ENCODE measurements at regions not wholly inside any gene's neighbourhood (a gene's known extent, or its start where the extent isn't known, plus 50 kb on each side); places are given as distances from the start of the nearest gene placed in this dataset.

DNA sequence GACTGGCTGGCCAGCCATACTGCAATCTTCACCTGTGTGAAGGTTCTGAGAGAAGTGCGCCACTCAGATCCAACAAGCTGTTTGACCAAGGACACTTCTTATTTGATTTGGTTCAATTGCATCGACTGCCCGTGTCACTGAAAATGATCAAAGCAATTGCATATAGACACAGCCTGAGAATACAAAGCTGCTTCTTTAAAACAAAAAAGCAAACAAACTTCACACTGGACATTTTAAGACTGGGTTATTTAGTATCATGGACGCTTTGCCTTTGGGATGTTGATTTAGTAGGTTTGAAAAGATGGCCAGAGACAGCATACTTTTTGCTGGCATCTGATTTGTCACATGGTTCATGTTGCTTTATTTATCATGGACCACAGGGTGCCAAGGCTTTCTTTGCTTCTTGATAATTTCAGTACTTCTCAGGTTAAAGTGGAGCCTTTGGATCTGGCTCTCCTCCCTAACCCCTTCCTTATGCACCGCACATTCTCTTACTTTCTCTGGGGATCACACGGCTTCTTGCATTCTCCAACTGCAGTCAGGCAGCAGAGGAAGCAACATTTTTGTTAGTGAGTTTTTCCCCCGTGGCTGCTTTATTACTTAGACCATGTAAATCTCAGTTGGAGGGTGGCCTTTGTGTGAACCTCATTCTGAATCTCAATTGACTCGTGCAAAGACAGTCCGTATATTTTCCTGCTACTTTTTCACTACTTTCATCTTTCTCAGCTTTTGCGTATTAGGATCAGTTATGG, 151.0 kb downstream of the CD47 start:
- TF ChIP-seq, protein P1, sequence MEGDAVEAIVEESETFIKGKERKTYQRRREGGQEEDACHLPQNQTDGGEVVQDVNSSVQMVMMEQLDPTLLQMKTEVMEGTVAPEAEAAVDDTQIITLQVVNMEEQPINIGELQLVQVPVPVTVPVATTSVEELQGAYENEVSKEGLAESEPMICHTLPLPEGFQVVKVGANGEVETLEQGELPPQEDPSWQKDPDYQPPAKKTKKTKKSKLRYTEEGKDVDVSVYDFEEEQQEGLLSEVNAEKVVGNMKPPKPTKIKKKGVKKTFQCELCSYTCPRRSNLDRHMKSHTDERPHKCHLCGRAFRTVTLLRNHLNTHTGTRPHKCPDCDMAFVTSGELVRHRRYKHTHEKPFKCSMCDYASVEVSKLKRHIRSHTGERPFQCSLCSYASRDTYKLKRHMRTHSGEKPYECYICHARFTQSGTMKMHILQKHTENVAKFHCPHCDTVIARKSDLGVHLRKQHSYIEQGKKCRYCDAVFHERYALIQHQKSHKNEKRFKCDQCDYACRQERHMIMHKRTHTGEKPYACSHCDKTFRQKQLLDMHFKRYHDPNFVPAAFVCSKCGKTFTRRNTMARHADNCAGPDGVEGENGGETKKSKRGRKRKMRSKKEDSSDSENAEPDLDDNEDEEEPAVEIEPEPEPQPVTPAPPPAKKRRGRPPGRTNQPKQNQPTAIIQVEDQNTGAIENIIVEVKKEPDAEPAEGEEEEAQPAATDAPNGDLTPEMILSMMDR (IDR thresholded peaks at IDR 0.05; ENCODE audit: poor library complexity, severe bottlenecking) = no peak
- TF ChIP-seq TAF1 (IDR thresholded peaks at IDR 0.05; ENCODE audit: low read depth) = no peak
- TF ChIP-seq POLR2AphosphoS5 (IDR thresholded peaks at IDR 0.05) = no peak
- no peak for TF ChIP-seq EP300 (conservative IDR thresholded peaks at IDR 0.05; ENCODE audit: poor library complexity, severe bottlenecking)
- TF ChIP-seq, protein P2, sequence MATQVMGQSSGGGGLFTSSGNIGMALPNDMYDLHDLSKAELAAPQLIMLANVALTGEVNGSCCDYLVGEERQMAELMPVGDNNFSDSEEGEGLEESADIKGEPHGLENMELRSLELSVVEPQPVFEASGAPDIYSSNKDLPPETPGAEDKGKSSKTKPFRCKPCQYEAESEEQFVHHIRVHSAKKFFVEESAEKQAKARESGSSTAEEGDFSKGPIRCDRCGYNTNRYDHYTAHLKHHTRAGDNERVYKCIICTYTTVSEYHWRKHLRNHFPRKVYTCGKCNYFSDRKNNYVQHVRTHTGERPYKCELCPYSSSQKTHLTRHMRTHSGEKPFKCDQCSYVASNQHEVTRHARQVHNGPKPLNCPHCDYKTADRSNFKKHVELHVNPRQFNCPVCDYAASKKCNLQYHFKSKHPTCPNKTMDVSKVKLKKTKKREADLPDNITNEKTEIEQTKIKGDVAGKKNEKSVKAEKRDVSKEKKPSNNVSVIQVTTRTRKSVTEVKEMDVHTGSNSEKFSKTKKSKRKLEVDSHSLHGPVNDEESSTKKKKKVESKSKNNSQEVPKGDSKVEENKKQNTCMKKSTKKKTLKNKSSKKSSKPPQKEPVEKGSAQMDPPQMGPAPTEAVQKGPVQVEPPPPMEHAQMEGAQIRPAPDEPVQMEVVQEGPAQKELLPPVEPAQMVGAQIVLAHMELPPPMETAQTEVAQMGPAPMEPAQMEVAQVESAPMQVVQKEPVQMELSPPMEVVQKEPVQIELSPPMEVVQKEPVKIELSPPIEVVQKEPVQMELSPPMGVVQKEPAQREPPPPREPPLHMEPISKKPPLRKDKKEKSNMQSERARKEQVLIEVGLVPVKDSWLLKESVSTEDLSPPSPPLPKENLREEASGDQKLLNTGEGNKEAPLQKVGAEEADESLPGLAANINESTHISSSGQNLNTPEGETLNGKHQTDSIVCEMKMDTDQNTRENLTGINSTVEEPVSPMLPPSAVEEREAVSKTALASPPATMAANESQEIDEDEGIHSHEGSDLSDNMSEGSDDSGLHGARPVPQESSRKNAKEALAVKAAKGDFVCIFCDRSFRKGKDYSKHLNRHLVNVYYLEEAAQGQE (IDR thresholded peaks at IDR 0.05; ENCODE audit: borderline replicate concordance) = no peak
- no peak for TF ChIP-seq EZH2 (IDR thresholded peaks at IDR 0.05; ENCODE audit: borderline replicate concordance, insufficient read depth, low read length, poor library complexity, severe bottlenecking)
- no peak for TF ChIP-seq SMC3 (conservative IDR thresholded peaks at IDR 0.05; ENCODE audit: poor library complexity)
- TF ChIP-seq MXI1 (conservative IDR thresholded peaks at IDR 0.05; ENCODE audit: poor library complexity, severe bottlenecking) = no peak
- no peak for TF ChIP-seq RAD21 (conservative IDR thresholded peaks at IDR 0.05)
